ENCODE measurements at regions not wholly inside any gene's neighbourhood (a gene's known extent, or its start where the extent isn't known, plus 50 kb on each side); places are given as distances from the start of the nearest gene placed in this dataset.

DNA sequence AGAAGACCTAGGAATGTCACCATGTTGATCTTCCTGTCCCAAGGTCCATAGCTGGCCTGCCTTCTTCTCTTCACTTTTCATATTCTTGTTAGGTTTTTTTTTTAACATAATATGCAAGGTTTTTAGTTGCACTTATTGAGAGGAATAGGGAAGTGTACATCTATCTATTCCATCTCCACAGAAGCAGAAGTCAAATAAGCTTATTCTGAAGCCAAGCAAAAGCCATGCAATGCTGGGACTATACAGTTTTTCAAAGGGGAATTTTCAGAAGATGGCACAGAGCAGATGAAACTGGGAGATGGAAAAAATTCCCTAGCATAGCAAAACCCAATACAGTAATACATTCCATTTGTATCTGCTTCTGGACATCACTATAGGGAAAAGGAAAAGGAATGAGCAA, 447.6 kb downstream of the GADD45G start:
- TF ChIP-seq, protein P1, sequence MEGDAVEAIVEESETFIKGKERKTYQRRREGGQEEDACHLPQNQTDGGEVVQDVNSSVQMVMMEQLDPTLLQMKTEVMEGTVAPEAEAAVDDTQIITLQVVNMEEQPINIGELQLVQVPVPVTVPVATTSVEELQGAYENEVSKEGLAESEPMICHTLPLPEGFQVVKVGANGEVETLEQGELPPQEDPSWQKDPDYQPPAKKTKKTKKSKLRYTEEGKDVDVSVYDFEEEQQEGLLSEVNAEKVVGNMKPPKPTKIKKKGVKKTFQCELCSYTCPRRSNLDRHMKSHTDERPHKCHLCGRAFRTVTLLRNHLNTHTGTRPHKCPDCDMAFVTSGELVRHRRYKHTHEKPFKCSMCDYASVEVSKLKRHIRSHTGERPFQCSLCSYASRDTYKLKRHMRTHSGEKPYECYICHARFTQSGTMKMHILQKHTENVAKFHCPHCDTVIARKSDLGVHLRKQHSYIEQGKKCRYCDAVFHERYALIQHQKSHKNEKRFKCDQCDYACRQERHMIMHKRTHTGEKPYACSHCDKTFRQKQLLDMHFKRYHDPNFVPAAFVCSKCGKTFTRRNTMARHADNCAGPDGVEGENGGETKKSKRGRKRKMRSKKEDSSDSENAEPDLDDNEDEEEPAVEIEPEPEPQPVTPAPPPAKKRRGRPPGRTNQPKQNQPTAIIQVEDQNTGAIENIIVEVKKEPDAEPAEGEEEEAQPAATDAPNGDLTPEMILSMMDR (optimal IDR thresholded peaks at IDR 0.05 in 1 of 3, IDR thresholded peaks at IDR 0.05 in 1 of 3, conservative IDR thresholded peaks at IDR 0.05 in 1 of 3; ENCODE audit: extremely low read depth in 1 of 3, insufficient read depth in 2 of 3, low read length in 3 of 3) = no peak
- TF ChIP-seq EZH2 (IDR thresholded peaks at IDR 0.05; ENCODE audit: low read length) = no peak

Data from keratinocyte (primary cell).